Right atrium auricular region (tissue), 2 donors: ENCODE measurements at regions not wholly inside any gene's neighbourhood (a gene's known extent, or its start where the extent isn't known, plus 50 kb on each side); places are given as distances from the start of the nearest gene placed in this dataset.

Experiments
- DNase-seq: peaks from one replicate; pipeline ENCODE4 v3.0.0-alpha.2; 2019; ENCODE audit warnings: low spot score
- H3K27ac ChIP-seq, 2 donors: fragments of 200-600 bp; sonication (generic); 1 replicate in 1 of 2; 2 replicates in 1 of 2; pipeline ENCODE4 v1.5.1; 2016 to 2019
- H3K27me3 ChIP-seq, 2 donors: fragments of 200-600 bp; sonication (generic); one replicate each; pipeline versions ENCODE4 v1.5.1 to v1.6.0; 2017 to 2019
- H3K36me3 ChIP-seq: fragments of 200-600 bp; sonication (generic); one replicate; pipeline ENCODE4 v1.5.1; 2016
- H3K4me1 ChIP-seq, 2 donors: fragments of 200-600 bp; sonication (generic); one replicate each; pipeline versions ENCODE4 v1.5.1 to v1.6.0; 2017 to 2019
- H3K4me3 ChIP-seq, 2 donors: fragments of 200-600 bp; sonication (generic); 1 replicate in 1 of 2; 2 replicates in 1 of 2; pipeline ENCODE4 v1.5.1; 2017 to 2019; ENCODE audit warnings: mild to moderate bottlenecking in 1 of 2, moderate library complexity in 1 of 2
- H3K9me3 ChIP-seq, 2 donors: fragments of 200-600 bp; sonication (generic); one replicate each; pipeline ENCODE4 v1.5.1; 2019
- TF ChIP-seq, protein P1 (sequence below), 2 donors: fragments of 200-600 bp; sonication (generic); IDR thresholded peaks; one replicate each; pipeline ENCODE4 v1.5.1; 2019; ENCODE audit warnings: antibody characterized with exemption in 2 of 2

DNA sequence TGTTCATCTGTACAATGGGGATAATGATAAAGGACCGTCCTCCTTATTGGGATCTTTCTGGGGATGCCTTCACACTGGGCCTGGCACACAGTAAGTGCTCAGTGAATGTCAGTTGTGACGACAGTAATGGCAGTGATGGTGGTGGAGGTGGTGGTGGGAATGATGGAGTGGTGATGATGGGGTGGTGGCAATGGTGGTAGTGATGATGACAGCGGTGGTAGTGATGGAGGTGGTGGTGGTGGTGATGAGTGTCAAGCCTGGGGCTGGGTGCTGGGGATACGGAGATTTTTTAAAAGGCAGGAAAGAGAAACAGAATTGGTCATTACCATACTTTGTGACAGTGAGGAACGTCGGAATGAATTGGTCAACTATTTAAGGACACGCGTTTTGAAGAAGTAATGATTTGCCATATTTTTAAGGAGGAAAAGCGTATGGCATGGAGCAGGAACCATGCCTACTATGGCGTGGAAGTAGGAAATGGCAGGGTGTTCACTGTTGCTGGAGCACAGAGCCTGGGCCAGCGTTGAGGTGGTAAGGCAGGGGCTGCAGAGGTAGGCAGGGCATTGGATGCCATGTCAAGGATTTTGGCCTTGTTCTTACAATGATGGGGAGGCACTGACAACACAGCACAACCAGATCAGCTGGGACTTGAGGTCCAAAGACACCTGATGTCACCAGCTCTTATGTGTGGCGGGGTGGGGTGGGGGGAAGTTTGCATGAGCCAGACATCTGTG is 128.7 kb downstream of the ACTL8 start:
- H3K27me3 ChIP-seq = no peaks in the 10 kb centered on the region

DNA sequence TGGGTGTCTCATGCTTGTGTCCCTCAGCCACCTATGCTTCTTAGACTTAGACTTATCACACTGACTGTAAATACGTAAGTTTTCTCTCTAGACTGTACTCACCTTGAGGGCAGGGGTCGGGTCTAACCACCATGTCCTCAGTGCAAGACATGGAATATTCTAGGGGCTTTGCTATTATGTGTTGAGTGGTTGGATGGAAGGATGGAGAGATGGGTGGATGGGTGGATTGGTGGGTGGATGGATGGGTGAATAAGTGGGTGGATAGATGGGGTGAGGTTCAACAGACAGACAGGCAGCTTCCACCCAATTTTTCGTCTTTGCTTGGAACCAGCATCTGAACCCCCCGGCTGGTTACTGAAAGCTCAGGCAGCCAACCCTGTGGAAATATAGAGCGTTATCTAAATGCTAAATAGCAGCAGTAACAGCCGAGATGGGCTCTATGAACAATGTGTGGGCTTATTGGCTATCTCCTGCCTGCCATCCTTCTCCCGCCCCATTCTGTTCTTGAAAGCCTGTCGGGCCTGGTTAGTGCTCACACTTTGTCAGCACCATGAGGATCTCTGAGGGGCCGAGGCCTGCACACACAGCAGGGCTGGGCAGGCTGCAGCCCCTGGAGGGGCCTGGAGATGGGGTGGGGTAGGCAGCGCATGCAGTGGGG is 130.7 kb downstream of the ACTL8 start:
- no peak overlapping the region for H3K27ac ChIP-seq
- no peaks in the 10 kb centered on the region for H3K27me3 ChIP-seq
- no peak for DNase-seq
- H3K4me1 ChIP-seq = peaks cover 0 to 21% of the 10 kb centered on the region in 2 donors
- TF ChIP-seq, protein P1, sequence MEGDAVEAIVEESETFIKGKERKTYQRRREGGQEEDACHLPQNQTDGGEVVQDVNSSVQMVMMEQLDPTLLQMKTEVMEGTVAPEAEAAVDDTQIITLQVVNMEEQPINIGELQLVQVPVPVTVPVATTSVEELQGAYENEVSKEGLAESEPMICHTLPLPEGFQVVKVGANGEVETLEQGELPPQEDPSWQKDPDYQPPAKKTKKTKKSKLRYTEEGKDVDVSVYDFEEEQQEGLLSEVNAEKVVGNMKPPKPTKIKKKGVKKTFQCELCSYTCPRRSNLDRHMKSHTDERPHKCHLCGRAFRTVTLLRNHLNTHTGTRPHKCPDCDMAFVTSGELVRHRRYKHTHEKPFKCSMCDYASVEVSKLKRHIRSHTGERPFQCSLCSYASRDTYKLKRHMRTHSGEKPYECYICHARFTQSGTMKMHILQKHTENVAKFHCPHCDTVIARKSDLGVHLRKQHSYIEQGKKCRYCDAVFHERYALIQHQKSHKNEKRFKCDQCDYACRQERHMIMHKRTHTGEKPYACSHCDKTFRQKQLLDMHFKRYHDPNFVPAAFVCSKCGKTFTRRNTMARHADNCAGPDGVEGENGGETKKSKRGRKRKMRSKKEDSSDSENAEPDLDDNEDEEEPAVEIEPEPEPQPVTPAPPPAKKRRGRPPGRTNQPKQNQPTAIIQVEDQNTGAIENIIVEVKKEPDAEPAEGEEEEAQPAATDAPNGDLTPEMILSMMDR (IDR thresholded peaks at IDR 0.05) = no peak
- H3K4me3 ChIP-seq = no peak overlapping the region
- H3K36me3 ChIP-seq = no peaks in the 10 kb centered on the region
- no peaks in the 10 kb centered on the region for H3K9me3 ChIP-seq

More for the DNA sequence above, 128.7 kb downstream of the ACTL8 start:
- no peaks in the 10 kb centered on the region for H3K9me3 ChIP-seq
- DNase-seq = no peak
- H3K36me3 ChIP-seq = no peaks in the 10 kb centered on the region
- no peak overlapping the region for H3K27ac ChIP-seq
- TF ChIP-seq, protein P1 (IDR thresholded peaks at IDR 0.05) = no peak
- peaks cover 0 to 14% of the 10 kb centered on the region in 2 donors for H3K4me1 ChIP-seq
- no peak overlapping the region for H3K4me3 ChIP-seq

DNA sequence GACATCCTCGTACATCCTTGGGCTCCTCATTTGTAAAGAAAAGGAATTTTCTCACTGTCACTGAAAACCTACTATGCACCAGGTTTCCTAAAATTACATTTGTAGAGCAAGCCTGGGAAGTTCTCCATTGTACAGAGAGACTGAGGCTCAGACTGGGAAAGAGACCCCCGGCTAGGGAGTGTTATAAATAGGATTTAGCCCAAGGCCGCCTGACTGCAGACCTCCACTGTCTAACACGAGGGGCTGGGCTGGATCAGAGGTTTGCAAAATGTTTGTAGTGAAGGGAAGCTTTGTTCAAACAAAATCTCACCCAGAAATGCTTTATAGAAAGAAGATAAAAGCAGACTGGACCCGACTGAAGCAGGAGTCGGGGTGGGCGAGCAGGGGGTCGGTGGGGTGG is 131.3 kb downstream of the ACTL8 start:
- no peaks in the 10 kb centered on the region for H3K27me3 ChIP-seq
- TF ChIP-seq, protein P1 (IDR thresholded peaks at IDR 0.05) = no peak
- H3K4me3 ChIP-seq = no peak overlapping the region
- H3K27ac ChIP-seq = no peak overlapping the region
- no peaks in the 10 kb centered on the region for H3K36me3 ChIP-seq
- DNase-seq = no peak
- no peaks in the 10 kb centered on the region for H3K9me3 ChIP-seq
- H3K4me1 ChIP-seq = peaks cover 0 to 21% of the 10 kb centered on the region in 2 donors

DNA sequence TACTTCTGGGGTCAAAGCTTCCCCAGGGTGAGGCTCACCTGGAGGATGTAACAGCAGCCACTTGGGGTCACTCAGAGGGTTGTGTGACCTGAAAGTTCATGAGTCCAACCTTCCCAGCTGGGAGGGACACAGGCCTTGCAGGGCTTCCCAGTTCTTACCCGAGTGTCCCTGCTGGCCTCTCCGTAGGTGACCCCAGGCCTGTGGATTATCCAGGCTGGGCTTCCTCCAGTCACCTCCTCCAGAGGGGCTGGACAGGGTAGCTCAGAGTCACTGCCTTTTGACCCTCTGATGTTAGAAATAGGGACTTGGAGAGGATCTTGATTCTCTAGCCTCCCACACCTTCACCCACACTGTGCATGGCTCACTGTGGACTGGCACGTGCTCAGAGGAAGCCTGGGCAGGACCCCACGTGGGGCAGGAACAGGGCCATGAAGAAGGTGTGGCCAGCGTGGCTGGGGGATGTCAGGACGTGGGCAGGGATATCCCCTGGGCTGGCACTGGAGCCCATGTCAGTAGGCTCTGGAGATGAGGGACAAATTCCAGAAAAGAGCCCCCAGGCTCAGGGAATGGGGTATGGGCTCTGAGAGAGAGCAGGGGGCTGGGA is 131.8 kb downstream of the ACTL8 start:
- Histone ChIP-seq H3K36me3 (no peaks in the 10 kb centered on the region), H3K27ac (no peak overlapping the region), H3K4me1 (peaks cover 0 to 22% of the 10 kb centered on the region in 2 donors), H3K27me3 (no peaks in the 10 kb centered on the region), H3K9me3 (no peaks in the 10 kb centered on the region), H3K4me3 (no peak overlapping the region)
- TF ChIP-seq, protein P1 (IDR thresholded peaks at IDR 0.05) = no peak
- no peak for DNase-seq

DNA sequence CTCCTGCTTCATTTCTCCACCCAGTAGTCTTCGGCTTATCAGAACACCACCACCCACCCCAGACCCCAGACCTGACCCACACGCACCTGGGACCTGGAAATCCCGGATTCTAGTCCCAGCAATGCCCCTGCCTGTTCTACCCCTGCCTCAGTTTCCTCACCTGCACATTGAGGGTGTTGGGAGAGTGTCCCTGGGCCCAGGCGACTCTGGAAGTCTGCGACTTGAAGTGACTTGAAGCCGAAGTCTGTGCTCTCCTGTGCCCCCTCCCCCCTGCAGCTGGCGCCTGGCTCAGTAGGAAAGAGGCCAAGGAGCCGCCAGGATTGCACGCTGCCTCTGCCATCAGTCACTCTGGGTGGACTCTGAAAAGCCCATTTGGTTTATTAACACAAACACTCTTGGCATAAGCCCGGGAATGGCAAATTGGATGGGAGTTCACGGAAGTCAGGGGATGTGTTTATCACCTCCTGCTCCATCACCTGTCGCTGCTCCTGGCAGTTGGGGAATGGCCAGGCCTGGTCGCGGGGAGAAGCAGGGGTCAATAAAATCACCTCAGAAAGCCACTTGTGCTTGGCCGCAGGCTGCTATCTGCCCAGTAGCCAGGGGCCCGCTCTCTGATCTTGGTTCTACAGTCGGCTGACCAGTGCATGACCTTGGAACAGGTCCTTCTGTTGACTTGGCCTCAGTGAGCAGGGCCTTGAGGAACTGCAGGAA is 132.7 kb downstream of the ACTL8 start:
- Histone ChIP-seq H3K4me1 (peaks cover 0 to 27% of the 10 kb centered on the region in 2 donors), H3K9me3 (no peaks in the 10 kb centered on the region), H3K27ac (no peak overlapping the region), H3K4me3 (no peak overlapping the region), H3K27me3 (no peaks in the 10 kb centered on the region), H3K36me3 (no peaks in the 10 kb centered on the region)
- TF ChIP-seq, protein P1 (IDR thresholded peaks at IDR 0.05) = no peak
- DNase-seq = no peak
